Testis (tissue), 2 donors: ENCODE measurements at regions not wholly inside any gene's neighbourhood (a gene's known extent, or its start where the extent isn't known, plus 50 kb on each side); places are given as distances from the start of the nearest gene placed in this dataset.

Source experiments
- POLR2A ChIP-seq: fragments of 450-650 bp; IDR thresholded peaks from one replicate; pipeline ENCODE4 v1.6.1; 2017; ENCODE audit warnings: antibody characterized with exemption, mild to moderate bottlenecking, moderate library complexity
- TF ChIP-seq, protein P1 (sequence below), 3 experiments: fragments of 450-650 bp in 2 of 3; fragments of 200-600 bp in 1 of 3; sonication (generic) in 1 of 3; IDR thresholded peaks; one replicate each; pipeline ENCODE4 v1.5.1; 2016 to 2019; ENCODE audit warnings: antibody characterized with exemption in 3 of 3, mild to moderate bottlenecking in 2 of 3, moderate library complexity in 1 of 3

DNA sequence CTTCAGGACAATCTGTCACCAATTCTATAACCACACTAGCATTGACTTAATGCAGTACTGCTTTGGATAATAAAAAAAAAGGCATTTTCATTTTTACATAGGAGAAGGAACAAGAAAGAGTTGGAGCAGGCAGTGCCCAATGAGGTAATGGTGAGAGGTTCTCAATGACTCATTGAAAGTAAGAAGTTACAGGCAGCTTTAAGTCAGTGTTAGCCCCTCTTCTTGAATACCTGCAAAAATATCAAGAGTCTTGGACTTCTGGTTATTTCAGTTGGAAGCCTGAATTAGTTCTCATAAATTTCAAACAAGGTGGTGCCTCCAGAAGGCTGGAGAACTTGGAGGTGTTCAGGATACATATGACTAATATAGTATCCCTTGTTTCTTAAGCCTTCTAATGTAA lies 422.5 kb downstream of the HTR7 start:
- no peak for TF ChIP-seq POLR2A
- TF ChIP-seq, protein P1, sequence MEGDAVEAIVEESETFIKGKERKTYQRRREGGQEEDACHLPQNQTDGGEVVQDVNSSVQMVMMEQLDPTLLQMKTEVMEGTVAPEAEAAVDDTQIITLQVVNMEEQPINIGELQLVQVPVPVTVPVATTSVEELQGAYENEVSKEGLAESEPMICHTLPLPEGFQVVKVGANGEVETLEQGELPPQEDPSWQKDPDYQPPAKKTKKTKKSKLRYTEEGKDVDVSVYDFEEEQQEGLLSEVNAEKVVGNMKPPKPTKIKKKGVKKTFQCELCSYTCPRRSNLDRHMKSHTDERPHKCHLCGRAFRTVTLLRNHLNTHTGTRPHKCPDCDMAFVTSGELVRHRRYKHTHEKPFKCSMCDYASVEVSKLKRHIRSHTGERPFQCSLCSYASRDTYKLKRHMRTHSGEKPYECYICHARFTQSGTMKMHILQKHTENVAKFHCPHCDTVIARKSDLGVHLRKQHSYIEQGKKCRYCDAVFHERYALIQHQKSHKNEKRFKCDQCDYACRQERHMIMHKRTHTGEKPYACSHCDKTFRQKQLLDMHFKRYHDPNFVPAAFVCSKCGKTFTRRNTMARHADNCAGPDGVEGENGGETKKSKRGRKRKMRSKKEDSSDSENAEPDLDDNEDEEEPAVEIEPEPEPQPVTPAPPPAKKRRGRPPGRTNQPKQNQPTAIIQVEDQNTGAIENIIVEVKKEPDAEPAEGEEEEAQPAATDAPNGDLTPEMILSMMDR (IDR thresholded peaks at IDR 0.05): no peak
